SK-N-SH (cell line): ENCODE measurements at regions not wholly inside any gene's neighbourhood (a gene's known extent, or its start where the extent isn't known, plus 50 kb on each side); places are given as distances from the start of the nearest gene placed in this dataset.
"Not testable (repeated sequence)": the region's sequence is repeated elsewhere in the genome, so short reads cannot be mapped to it uniquely, and the experiment has no call there.

Experiments used
- CTCF ChIA-PET: fragments of 300-600, 350-600 bp; formaldehyde crosslinking; extraction: SDS; loops from one replicate; lab custom pipeline; 2021; lab: Yijun Ruan, JAX
- POLR2A ChIA-PET: fragments of 350-600 bp; sonication (Branson Sonifier 250); formaldehyde crosslinking; extraction: SDS; loops from one replicate; lab custom pipeline; 2020; ENCODE audit warnings: antibody characterized with exemption, inconsistent platforms; lab: Yijun Ruan, JAX
- DNase-seq: peaks from one replicate; pipeline ENCODE4 v3.0.0; 2012
- H2AFZ ChIP-seq: fragments of 200-600 bp; sonication (generic); 2 replicates; pipeline ENCODE4 v1.8.1; 2016; ENCODE audit warnings: antibody characterized with exemption, mild to moderate bottlenecking, low read depth
- H3F3A ChIP-seq: fragments of 200-600 bp; sonication (generic); replicated peaks from 2 replicates; pipeline ENCODE3; 2016; ENCODE audit warnings: antibody characterized with exemption, mild to moderate bottlenecking; ENCODE audit not compliant: insufficient read depth
- H3K27ac ChIP-seq, 2 experiments: fragments of 200-500 bp in 1 of 2; fragments of 200-600 bp in 1 of 2; sonication (Bioruptor generic) in 1 of 2; sonication (generic), shearing (Covaris generic) in 1 of 2; 2 replicates each; pipeline versions ENCODE4 v1.5.1 to v1.6.1; 2014 to 2016; ENCODE audit warnings: low read depth in 2 of 2, inconsistent platforms in 1 of 2, low read length in 1 of 2, mild to moderate bottlenecking in 1 of 2, mixed read lengths in 1 of 2
- H3K27me3 ChIP-seq: fragments of 200-600 bp; sonication (generic), shearing (Covaris generic); 2 replicates; pipeline ENCODE4 v1.6.1; 2016; ENCODE audit warnings: mixed run types; ENCODE audit not compliant: insufficient read depth
- H3K36me3 ChIP-seq, 2 experiments: fragments of 200-500 bp in 1 of 2; fragments of 200-600 bp in 1 of 2; sonication (Bioruptor generic) in 1 of 2; sonication (generic) in 1 of 2; replicated peaks in 1 of 2; 2 replicates each; pipeline versions ENCODE3 to v1.5.1; 2014 to 2016; ENCODE audit warnings: low read length in 1 of 2, mild to moderate bottlenecking in 1 of 2; ENCODE audit not compliant: insufficient read depth in 2 of 2, control insufficient read depth in 1 of 2
- H3K4me1 ChIP-seq, 2 experiments: fragments of 200-500 bp in 1 of 2; fragments of 200-600 bp in 1 of 2; sonication (Bioruptor generic) in 1 of 2; sonication (generic), shearing (Covaris generic) in 1 of 2; 2 replicates each; pipeline versions ENCODE4 v1.5.1 to v1.6.1; 2014 to 2016; ENCODE audit warnings: low read depth in 1 of 2, low read length in 1 of 2, mixed run types in 1 of 2; ENCODE audit not compliant: insufficient read depth in 2 of 2, control insufficient read depth in 1 of 2
- H3K4me2 ChIP-seq: fragments of 200-600 bp; sonication (generic), shearing (Covaris generic); 2 replicates; pipeline ENCODE4 v1.6.1; 2017; ENCODE audit warnings: mixed run types
- H3K4me3 ChIP-seq, 2 experiments: fragments of 200-500 bp in 1 of 2; fragments of 200-600 bp in 1 of 2; sonication (Bioruptor generic) in 1 of 2; sonication (generic), shearing (Covaris generic) in 1 of 2; 2 replicates each; pipeline versions ENCODE4 v1.5.1 to v1.8.1; 2014 to 2016; ENCODE audit warnings: low read depth in 2 of 2, inconsistent platforms in 1 of 2, low read length in 1 of 2, mild to moderate bottlenecking in 1 of 2, mixed read lengths in 1 of 2, moderate library complexity in 1 of 2
- H3K79me2 ChIP-seq: fragments of 200-600 bp; sonication (generic); 2 replicates; pipeline ENCODE4 v1.8.1; 2017; ENCODE audit warnings: mild to moderate bottlenecking; ENCODE audit not compliant: insufficient read depth
- H3K9ac ChIP-seq: fragments of 200-600 bp; sonication (generic); 2 replicates; pipeline ENCODE4 v1.6.1; 2017; ENCODE audit warnings: mixed run types
- H3K9me2 ChIP-seq: fragments of 200-600 bp; sonication (generic); 2 replicates; pipeline ENCODE4 v1.6.1; 2017; ENCODE audit warnings: mixed run types
- H3K9me3 ChIP-seq: fragments of 200-600 bp; sonication (generic); 2 replicates; pipeline ENCODE4 v1.6.1; 2017; ENCODE audit warnings: mixed run types, mild to moderate bottlenecking, moderate library complexity
- H4K20me1 ChIP-seq: fragments of 200-600 bp; sonication (generic); 2 replicates; pipeline ENCODE4 v1.6.1; 2017; ENCODE audit warnings: mild to moderate bottlenecking, mixed run types; ENCODE audit not compliant: insufficient read depth
- WGBS: methylation state at CpG from one replicate; pipeline ENCODE4 v1.1.6; 2017; ENCODE audit warnings: low lambda C conversion rate; 5-methylcytosine and 5-hydroxymethylcytosine counted together

DNA sequence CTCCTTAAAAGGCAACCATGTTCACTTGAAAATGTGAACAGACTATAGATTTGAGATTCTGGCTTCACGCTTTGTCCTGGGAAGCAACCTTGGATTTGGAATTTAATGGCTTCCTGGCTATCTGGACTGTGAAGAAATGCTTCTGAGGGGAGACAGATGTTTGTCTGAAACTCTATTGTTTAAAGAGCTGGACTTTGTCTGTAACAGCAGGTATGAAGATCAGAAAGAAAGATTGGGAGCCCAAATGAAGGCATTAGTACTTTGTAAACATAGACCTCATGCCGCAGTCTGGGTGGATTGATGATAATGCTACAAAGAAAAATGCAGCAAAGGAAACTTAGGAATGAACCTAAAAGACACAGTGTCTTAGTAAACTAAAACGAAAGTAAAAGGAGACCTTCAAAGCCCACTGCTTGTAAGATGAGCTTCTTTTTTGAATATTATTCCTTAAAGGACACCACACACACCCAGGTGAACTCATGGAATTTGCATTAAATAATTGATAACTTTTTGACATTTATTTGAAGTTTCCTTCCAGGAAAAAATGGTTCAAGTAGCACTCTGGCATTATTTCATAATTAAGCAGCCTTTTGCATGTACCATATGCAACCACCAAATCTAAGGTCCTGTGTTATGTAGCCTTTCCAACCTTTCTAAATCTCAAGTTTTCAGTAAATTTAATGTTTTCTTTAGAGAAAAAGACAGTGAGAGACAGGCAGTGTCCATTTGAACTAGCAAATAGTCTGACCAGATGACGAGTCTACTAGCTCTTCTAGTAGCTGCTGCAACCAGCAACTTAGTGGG is 119.9 kb downstream of the SPDYE17 start:
- peak overlapping the region; percentile 13; the same call in 1 of the 2 replicates for H3K4me2 ChIP-seq
- POLR2A ChIA-PET, DNase-seq, H3K9me3 ChIP-seq, H4K20me1 ChIP-seq, H3K27ac ChIP-seq, CTCF ChIA-PET, H3K27me3 ChIP-seq, H3K36me3 ChIP-seq, H3K4me1 ChIP-seq, H3K9me2 ChIP-seq, H3F3A ChIP-seq, H3K79me2 ChIP-seq, H3K9ac ChIP-seq: not testable (repeated sequence)
- peak overlapping the region; percentile 70 for H2AFZ ChIP-seq
- WGBS, result 49% methylated on average over 4 of the region's 4 CpGs
- peak overlapping the region in 1 of 2 experiments; percentile 38; a peak in 3 of 4 replicates for H3K4me3 ChIP-seq

DNA sequence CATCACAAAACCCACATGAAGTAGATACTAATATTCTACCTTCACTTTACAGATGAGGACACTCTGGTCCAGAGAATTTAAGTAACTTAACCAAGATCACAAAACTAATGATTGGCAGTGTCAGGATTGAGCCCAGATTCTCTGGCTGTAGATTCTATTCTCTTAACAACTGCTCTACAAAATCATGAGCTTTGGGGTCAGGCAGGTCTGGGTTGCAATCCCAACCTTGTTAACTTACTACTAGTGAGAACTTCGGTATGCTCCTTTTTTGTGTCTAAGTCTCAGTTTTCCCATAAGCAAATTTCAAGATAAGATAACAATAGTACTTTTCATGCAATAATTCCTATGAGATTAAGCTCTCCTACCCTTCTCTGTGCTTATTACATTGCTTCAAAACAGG is 127.5 kb downstream of the SPDYE17 start:
- H3K27me3 ChIP-seq, H3K79me2 ChIP-seq, H2AFZ ChIP-seq, H3K4me3 ChIP-seq, H4K20me1 ChIP-seq, H3K9me3 ChIP-seq, H3F3A ChIP-seq, H3K4me1 ChIP-seq, H3K27ac ChIP-seq, DNase-seq, H3K9ac ChIP-seq, H3K36me3 ChIP-seq, H3K4me2 ChIP-seq, POLR2A ChIA-PET, H3K9me2 ChIP-seq, CTCF ChIA-PET: not testable (repeated sequence)
- 50% methylated on average over 1 of the region's 1 CpG for WGBS

DNA sequence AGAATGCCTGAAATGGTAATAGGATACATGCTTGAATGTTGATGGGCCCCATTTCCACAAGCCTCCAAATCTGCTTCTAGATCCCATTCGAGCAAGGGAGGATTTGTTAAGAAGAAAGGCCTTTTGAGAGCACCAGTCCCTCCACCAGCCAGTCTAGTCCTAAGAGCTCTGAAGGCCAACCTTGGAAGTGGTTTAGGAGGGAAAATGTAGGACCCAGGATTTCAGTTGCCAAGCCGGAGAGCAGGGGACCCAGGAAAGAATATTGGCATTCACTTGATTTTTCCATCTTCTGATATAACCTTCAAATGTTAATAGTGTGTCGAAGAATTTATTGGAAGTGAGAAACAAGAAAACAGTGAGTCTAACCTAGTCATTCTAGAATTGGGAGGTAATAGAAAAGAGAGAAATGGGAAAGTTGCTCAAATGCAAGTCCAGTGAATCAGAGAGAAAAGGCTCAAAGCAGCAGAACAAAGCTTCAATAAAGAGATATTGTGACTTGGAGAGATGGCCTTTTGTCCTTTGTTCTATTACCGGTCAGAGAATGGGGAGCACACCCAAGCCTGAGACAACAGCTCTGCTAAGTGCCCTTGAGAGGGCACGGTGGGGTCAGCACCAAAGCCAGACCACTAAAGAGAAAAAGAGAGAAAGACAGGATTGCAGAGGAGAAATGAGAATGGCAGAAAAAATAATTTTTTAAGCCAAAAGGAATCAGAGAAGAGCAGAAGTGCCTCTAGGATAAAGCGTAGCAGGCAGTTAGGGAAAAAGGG is 130.0 kb downstream of the SPDYE17 start:
- WGBS, result 33% methylated on average over 5 of the region's 6 CpGs
- H2AFZ ChIP-seq, H3K79me2 ChIP-seq, CTCF ChIA-PET, H3K9ac ChIP-seq, H3K36me3 ChIP-seq, H3F3A ChIP-seq, H3K9me2 ChIP-seq, POLR2A ChIA-PET, H3K4me2 ChIP-seq, H3K27me3 ChIP-seq, H3K4me1 ChIP-seq, H3K9me3 ChIP-seq, DNase-seq, H4K20me1 ChIP-seq, H3K27ac ChIP-seq, H3K4me3 ChIP-seq: not testable (repeated sequence)

DNA sequence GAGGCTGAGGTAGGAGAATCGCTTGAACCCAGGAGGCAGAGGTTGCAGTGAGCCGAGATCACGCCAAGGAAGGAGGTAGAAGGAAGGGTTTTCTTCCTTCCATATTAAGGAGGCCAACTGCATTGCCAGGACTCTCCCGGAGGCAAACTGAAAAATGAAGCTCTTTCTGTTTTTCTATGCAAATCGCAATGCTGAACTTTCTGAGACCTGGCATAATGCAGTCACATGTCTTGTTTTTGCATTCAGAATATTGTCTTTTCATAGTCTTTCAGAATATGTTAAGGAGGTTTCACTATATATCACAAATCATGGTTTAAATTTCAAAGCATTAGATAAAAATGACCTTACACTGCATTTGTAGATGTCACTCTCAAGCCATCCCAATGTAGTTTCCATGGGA is 133.4 kb downstream of the SPDYE17 start:
- H3F3A ChIP-seq, H3K4me1 ChIP-seq, H4K20me1 ChIP-seq, POLR2A ChIA-PET, H3K4me3 ChIP-seq, H3K4me2 ChIP-seq, H3K9ac ChIP-seq, H2AFZ ChIP-seq, CTCF ChIA-PET, H3K27me3 ChIP-seq, H3K27ac ChIP-seq, DNase-seq, H3K36me3 ChIP-seq, H3K79me2 ChIP-seq, H3K9me3 ChIP-seq, H3K9me2 ChIP-seq: not testable (repeated sequence)
- WGBS, result 70% methylated on average over 5 of the region's 5 CpGs

DNA sequence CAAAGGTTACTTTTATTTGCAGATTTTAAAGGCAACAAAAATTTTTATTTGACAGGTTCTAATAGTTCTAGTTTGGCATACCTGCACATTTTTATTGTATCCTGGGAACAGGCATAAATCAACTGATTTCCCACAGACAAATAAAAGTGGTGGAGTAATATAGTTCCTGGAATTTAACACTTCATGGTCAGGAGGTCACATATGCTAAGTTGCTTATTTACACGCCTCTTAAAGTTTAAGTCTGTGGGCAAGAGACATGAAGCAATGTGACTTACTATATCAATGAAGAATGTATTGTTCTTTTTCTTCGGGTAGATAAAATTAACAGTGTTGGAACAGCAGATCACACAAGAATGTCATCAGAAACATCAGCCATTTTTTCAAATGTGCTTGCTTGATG is 135.2 kb downstream of the SPDYE17 start:
- H3K9me3 ChIP-seq, H3K9me2 ChIP-seq, H3K36me3 ChIP-seq, H3K9ac ChIP-seq, H3K4me1 ChIP-seq, H3K4me3 ChIP-seq, H3F3A ChIP-seq, H4K20me1 ChIP-seq, H3K79me2 ChIP-seq, H3K4me2 ChIP-seq, H3K27me3 ChIP-seq, H3K27ac ChIP-seq, CTCF ChIA-PET, H2AFZ ChIP-seq, DNase-seq, POLR2A ChIA-PET: not testable (repeated sequence)
- 42% methylated on average over 2 of the region's 2 CpGs for WGBS

DNA sequence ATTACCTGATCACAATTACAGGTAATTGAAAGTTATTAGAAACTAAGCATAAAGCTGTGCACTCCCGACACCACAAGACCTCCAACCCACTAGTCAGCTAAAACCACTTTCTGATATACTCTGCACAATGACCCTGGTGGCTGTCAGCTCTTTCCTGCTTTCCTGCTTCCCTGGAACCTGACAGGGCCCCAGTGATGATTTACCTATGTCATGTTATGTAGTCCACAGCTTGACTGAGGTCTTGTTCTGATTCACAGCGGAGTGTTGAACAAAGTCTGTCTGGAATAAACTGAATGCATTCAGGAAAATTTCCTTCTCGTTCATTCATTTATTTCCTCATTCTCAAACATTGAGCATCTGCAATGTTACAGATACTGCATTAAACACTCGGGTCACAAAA is 136.5 kb downstream of the SPDYE17 start:
- H3K4me1 ChIP-seq, H3F3A ChIP-seq, H3K36me3 ChIP-seq, H3K27ac ChIP-seq, H3K27me3 ChIP-seq, H4K20me1 ChIP-seq, H2AFZ ChIP-seq, POLR2A ChIA-PET, H3K4me3 ChIP-seq, H3K79me2 ChIP-seq, CTCF ChIA-PET, H3K4me2 ChIP-seq, H3K9me2 ChIP-seq, DNase-seq, H3K9ac ChIP-seq, H3K9me3 ChIP-seq: not testable (repeated sequence)
- 27% methylated on average over 4 of the region's 4 CpGs for WGBS
